Pancreas (tissue), 10 donors: ENCODE measurements at regions not wholly inside any gene's neighbourhood (a gene's known extent, or its start where the extent isn't known, plus 50 kb on each side); places are given as distances from the start of the nearest gene placed in this dataset.

ENCODE experiments used
- ATAC-seq, 4 donors: fragments of 200-7000 bp; cut with Tn5 transposase; one replicate each; pipeline versions ENCODE4 v1.8.0 to v1.9.1; 2020; ENCODE audit warnings: mild to moderate bottlenecking in 4 of 4, moderate library complexity in 4 of 4
- DNase-seq, 6 donors: peaks; one replicate each; pipeline ENCODE4 v3.0.0-alpha.2; 2020
- FAIRE-seq: peaks from 2 replicates; lab custom pipeline; 2012; peaks lifted over from hg19 to GRCh38; lab: Jason Lieb, UNC
- H3K27ac ChIP-seq, 4 donors: fragments of 200-600 bp; sonication (generic); 1 replicate in 3 of 4; 2 replicates in 1 of 4; pipeline versions ENCODE4 v1.5.0 to v1.8.0; 2020
- H3K27me3 ChIP-seq, 4 donors: fragments of 200-600 bp; one replicate each; pipeline ENCODE4 v1.8.0; 2021
- H3K36me3 ChIP-seq, 3 donors: fragments of 200-600 bp; sonication (generic) in 1 of 3; one replicate each; pipeline versions ENCODE4 v1.5.0 to v1.8.0; 2020 to 2021
- H3K4me1 ChIP-seq, 3 donors: fragments of 200-600 bp; one replicate each; pipeline ENCODE4 v1.8.0; 2021
- H3K4me3 ChIP-seq, 4 donors: fragments of 200-600 bp; sonication (generic) in 2 of 4; one replicate each; pipeline versions ENCODE4 v1.5.0 to v1.8.0; 2020 to 2021
- H3K9me3 ChIP-seq, 4 donors: fragments of 200-600 bp; one replicate each; pipeline ENCODE4 v1.8.0; 2021
- WGBS, 2 donors: extraction: QIAGEN DNeasy Blood & Tissue Kit; methylation state at CpG; one replicate each; pipeline ENCODE4 v1.1.7; 2013; 5-methylcytosine and 5-hydroxymethylcytosine counted together
- intact Hi-C, 3 donors: fragments of 100-400 bp; cut with DNase I; formaldehyde crosslinking; loops; one replicate each; pipeline versions ENCODE4 v1.11.1 to v1.14.2; 2022
- TF ChIP-seq, protein P1 (sequence below), 4 donors: fragments of 200-600 bp; sonication (generic) in 3 of 4; IDR thresholded peaks; one replicate each; pipeline versions ENCODE4 v1.5.0 to v1.8.0; 2021; ENCODE audit warnings: antibody characterized with exemption in 4 of 4
- donor health status: healthy with polysubstance abuse.
- donor health status: DM: no; HTN: no; CAD: no; lungs with moderate emphysema.
- donor health status: DM: no; HTN: no; CAD: no.
- donor health status: control.
- donor health status: control.
- donor health status: Bipolar disorder and iron deficiency.
- donor health status: DM: yes; HTN: yes; CAD: no.
- donor health status: DM: no; HTN: no; CAD: no.
- donor health status: DM: no; HTN: no; CAD: no.
- donor health status: DM: yes; HTN: yes; CAD: no.

DNA sequence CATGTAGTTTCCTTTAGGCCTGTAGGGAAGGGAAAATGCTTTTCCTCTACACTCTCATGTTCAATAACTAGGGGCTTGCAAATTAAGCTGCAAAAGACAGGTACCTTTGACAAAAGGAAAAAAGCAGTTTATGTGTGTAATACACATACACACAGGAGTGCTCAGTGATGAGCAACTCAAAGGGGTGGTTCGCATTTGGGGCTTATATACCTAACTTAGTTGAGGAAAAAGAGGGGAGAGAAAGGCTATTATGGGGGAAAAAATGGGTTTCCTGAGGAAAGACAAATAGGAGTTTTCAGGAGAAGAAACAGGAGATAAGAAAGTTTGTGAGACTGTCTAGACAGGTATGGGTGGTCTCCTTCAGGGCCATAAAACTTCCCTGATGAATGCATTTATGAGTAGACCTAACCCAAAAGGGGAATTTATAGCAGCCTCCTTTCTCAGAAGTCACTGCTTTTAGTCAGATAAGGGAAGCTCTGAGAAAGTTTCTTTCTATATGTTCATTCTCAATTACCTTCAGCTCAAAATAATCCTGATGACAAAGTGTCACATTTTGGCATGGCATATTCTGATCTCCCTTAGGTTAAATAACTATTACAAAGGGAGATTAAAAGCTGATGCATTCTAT lies 55.2 kb upstream of the EZH2 start:
- Histone ChIP-seq H3K27ac (no peak overlapping the region), H3K36me3 (no peaks in the 10 kb centered on the region), H3K4me3 (no peak overlapping the region), H3K27me3 (no peaks in the 10 kb centered on the region), H3K9me3 (no peaks in the 10 kb centered on the region), H3K4me1 (peaks cover 4 to 8% (median 5%) of the 10 kb centered on the region in 3 donors)
- intact Hi-C loops, result no loop called here
- FAIRE-seq (no peak), DNase-seq (no peak), ATAC-seq (no peak)
- 89 to 100% methylated on average over 1 of the region's 1 CpG for WGBS, 2 donors
- TF ChIP-seq, protein P1, sequence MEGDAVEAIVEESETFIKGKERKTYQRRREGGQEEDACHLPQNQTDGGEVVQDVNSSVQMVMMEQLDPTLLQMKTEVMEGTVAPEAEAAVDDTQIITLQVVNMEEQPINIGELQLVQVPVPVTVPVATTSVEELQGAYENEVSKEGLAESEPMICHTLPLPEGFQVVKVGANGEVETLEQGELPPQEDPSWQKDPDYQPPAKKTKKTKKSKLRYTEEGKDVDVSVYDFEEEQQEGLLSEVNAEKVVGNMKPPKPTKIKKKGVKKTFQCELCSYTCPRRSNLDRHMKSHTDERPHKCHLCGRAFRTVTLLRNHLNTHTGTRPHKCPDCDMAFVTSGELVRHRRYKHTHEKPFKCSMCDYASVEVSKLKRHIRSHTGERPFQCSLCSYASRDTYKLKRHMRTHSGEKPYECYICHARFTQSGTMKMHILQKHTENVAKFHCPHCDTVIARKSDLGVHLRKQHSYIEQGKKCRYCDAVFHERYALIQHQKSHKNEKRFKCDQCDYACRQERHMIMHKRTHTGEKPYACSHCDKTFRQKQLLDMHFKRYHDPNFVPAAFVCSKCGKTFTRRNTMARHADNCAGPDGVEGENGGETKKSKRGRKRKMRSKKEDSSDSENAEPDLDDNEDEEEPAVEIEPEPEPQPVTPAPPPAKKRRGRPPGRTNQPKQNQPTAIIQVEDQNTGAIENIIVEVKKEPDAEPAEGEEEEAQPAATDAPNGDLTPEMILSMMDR (IDR thresholded peaks at IDR 0.05), result no peak

DNA sequence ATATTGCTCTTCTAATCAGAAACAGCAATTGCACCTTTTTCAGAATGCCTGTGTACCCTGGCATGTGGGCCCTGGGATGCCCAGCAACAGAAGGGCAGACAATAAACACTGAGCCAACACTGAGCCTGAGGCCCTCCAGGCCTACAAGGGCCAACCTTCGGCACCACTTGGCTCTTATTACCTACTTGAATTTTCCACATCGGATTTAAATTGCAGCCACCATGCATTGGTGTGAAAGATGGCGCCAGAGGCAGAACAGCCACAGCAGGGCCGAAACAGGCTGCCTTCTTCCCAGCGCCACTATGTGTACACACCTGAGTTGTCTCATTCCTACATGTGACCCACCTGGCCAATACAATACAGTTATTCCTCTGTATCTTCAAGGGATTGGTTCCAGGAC lies 51.4 kb upstream of the EZH2 start:
- intact Hi-C loops, result no loop called here
- FAIRE-seq (no peak), DNase-seq (no peak)

More for the DNA sequence above, 51.4 kb upstream of the EZH2 start:
- Histone ChIP-seq H3K9me3 (no peaks in the 10 kb centered on the region), H3K27me3 (no peaks in the 10 kb centered on the region), H3K27ac (no peak overlapping the region), H3K4me3 (no peak overlapping the region), H3K36me3 (no peaks in the 10 kb centered on the region), H3K4me1 (peaks cover 0 to 8% (median 5%) of the 10 kb centered on the region in 3 donors)
- WGBS, 2 donors, result 92 to 97% methylated on average over 5 of the region's 5 CpGs
- ATAC-seq, result no peak
- TF ChIP-seq, protein P1 (IDR thresholded peaks at IDR 0.05), result no peak
